ENCODE measurements at regions not wholly inside any gene's neighbourhood (a gene's known extent, or its start where the extent isn't known, plus 50 kb on each side); places are given as distances from the start of the nearest gene placed in this dataset.

DNA sequence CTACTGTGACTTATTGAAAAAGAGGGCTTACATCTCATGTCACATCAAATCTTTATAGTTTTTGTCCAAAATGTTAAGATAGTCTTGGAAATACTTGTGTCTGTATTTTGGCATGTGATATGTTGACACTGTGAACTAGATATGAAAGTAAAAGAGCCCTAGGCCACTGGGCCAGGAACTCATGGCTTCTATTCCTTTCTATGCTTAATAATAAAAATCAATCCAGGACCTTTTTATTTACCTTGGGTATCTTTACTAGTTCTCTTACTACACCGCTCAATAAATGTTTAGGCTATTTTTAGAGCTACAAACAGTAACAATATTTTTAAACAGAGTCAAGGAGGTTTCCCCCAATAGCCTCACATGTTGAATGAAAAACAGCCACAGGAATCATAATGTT, 348.6 kb upstream of the SLC24A2 start:
- TF ChIP-seq CTCF (IDR thresholded peaks at IDR 0.05) (no peak), POLR2AphosphoS5 (IDR thresholded peaks at IDR 0.05; ENCODE audit: insufficient read depth in 1 of 2, low read depth in 1 of 2) (no peak)
